GM12891 (cell line): ENCODE measurements at regions not wholly inside any gene's neighbourhood (a gene's known extent, or its start where the extent isn't known, plus 50 kb on each side); places are given as distances from the start of the nearest gene placed in this dataset.

ENCODE experiments used
- PAX5 ChIP-seq: IDR thresholded peaks from 2 replicates; pipeline ENCODE4 v1.6.1; 2011; ENCODE audit warnings: low read length, moderate library complexity, mild to moderate bottlenecking; ENCODE audit not compliant: insufficient read depth, severe bottlenecking
- POLR2A ChIP-seq: IDR thresholded peaks from 2 replicates; pipeline ENCODE4 v1.6.1; 2011; ENCODE audit warnings: low read depth, low read length, control low read depth
- POLR2AphosphoS5 ChIP-seq: IDR thresholded peaks from 2 replicates; pipeline ENCODE4 v1.6.1; 2011; ENCODE audit warnings: low read depth, low read length, control low read depth
- TAF1 ChIP-seq: IDR thresholded peaks from 2 replicates; pipeline ENCODE4 v1.6.1; 2011; ENCODE audit warnings: low read depth, low read length, control low read depth

DNA sequence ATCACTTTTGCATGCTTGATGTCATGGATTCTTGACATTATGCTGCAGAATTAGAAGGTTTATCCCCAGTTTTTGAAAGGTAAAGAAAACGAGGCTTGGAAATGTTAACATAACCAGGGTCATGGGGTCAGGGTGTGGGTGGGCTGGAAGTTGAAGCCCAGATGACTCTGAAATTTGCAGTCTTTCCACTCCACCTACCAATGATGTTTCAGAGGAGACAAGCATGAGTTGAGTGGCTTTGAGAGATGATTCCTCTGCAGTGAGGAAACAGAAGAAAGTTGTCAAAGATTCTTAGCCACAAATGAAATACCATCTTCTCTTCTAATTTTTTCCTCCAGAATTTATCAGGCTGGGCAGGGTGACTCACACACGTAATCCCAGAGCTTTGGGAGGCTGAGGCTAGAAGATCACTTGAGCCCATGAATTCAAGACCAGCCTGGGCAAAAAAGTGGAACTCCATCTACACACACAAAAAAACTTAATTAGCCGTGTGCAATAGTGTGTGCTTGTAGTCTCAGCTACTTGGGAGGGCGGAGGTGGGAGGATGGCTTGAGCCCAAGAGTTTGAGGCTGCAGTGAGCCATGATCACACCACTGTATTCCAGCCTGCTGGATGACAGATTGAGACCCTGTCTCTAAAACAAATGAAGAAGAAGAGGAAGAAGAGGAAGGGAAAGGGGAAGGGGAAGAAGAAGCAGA, 239.1 kb upstream of the AUTS2 start:
- TF ChIP-seq POLR2AphosphoS5 (no peak), POLR2A (no peak), PAX5 (no peak), TAF1 (no peak)
